SJCRH30 (cell line): ENCODE measurements at regions not wholly inside any gene's neighbourhood (a gene's known extent, or its start where the extent isn't known, plus 50 kb on each side); places are given as distances from the start of the nearest gene placed in this dataset.
A peak's percentile ranks its signal among the peaks of the same experiment; 100 is the strongest.

Experiments used
- DNase-seq, 2 experiments: peaks; one replicate each; pipeline ENCODE4 v3.0.0-alpha.2; 2015 to 2020
- H3K27ac ChIP-seq: fragments of 250-450 bp; sonication (Bioruptor Pico); 2 replicates; pipeline ENCODE4 v1.5.1; 2020; ENCODE audit warnings: mild to moderate bottlenecking, moderate library complexity
- H3K27me3 ChIP-seq: fragments of 250-450 bp; sonication (Bioruptor Pico); 2 replicates; pipeline ENCODE4 v1.5.1; 2020; ENCODE audit warnings: mild to moderate bottlenecking, moderate library complexity
- H3K36me3 ChIP-seq: fragments of 250-450 bp; sonication (Bioruptor Pico); 2 replicates; pipeline ENCODE4 v1.5.1; 2020; ENCODE audit warnings: mild to moderate bottlenecking, moderate library complexity
- H3K4me1 ChIP-seq: fragments of 250-450 bp; sonication (Bioruptor Pico); 2 replicates; pipeline ENCODE4 v1.5.1; 2020; ENCODE audit warnings: mild to moderate bottlenecking, moderate library complexity
- H3K4me3 ChIP-seq: fragments of 250-450 bp; sonication (Bioruptor Pico); 2 replicates; pipeline ENCODE4 v1.5.1; 2020; ENCODE audit warnings: mild to moderate bottlenecking, moderate library complexity
- H3K9me3 ChIP-seq: fragments of 250-450 bp; sonication (Bioruptor Pico); replicated peaks from 2 replicates; pipeline ENCODE4 v1.5.1; 2020; ENCODE audit warnings: mild to moderate bottlenecking, moderate library complexity

- H3K9me3 ChIP-seq, result no peaks in the 10 kb centered on the region
- H3K27ac ChIP-seq, result no peak overlapping the region
- no peak overlapping the region for H3K4me3 ChIP-seq
- DNase-seq, result no peak
- no peaks in the 10 kb centered on the region for H3K4me1 ChIP-seq
- H3K36me3 ChIP-seq, result no peaks in the 10 kb centered on the region
- no peaks in the 10 kb centered on the region for H3K27me3 ChIP-seq
Observed at GRCh38 chr16:87067836-87068761, 249.1 kb downstream of the C16orf95 start.

- Histone ChIP-seq H3K4me1 (no peaks in the 10 kb centered on the region), H3K4me3 (no peak overlapping the region), H3K9me3 (no peaks in the 10 kb centered on the region), H3K36me3 (no peaks in the 10 kb centered on the region), H3K27me3 (no peaks in the 10 kb centered on the region), H3K27ac (no peak overlapping the region)
- no peak for DNase-seq
Observed at GRCh38 chr16:87068762-87069150, 248.4 kb downstream of the C16orf95 start.

- H3K9me3 ChIP-seq, result no peaks in the 10 kb centered on the region
- no peaks in the 10 kb centered on the region for H3K36me3 ChIP-seq
- H3K27ac ChIP-seq, result no peak overlapping the region
- no peaks in the 10 kb centered on the region for H3K4me1 ChIP-seq
- no peak for DNase-seq
- no peak overlapping the region for H3K4me3 ChIP-seq
- no peaks in the 10 kb centered on the region for H3K27me3 ChIP-seq
Observed at GRCh38 chr16:87070657-87071056, 246.5 kb downstream of the C16orf95 start.

GRCh38 chr16:87072101-87072500 is 245.1 kb downstream of the C16orf95 start:
- Histone ChIP-seq H3K27me3 (no peaks in the 10 kb centered on the region), H3K9me3 (no peaks in the 10 kb centered on the region), H3K4me3 (no peak overlapping the region), H3K36me3 (no peaks in the 10 kb centered on the region), H3K4me1 (0 out of 2 replicates have a peak, but pooled peaks cover 2% of the 10 kb centered on the region), H3K27ac (no peak overlapping the region)
- no peak for DNase-seq

- Histone ChIP-seq H3K27me3 (no peaks in the 10 kb centered on the region), H3K36me3 (no peaks in the 10 kb centered on the region), H3K9me3 (no peaks in the 10 kb centered on the region), H3K4me3 (no peak overlapping the region), H3K27ac (no peak overlapping the region), H3K4me1 (0 out of 2 replicates have a peak, but pooled peaks cover 2% of the 10 kb centered on the region)
- DNase-seq, result no peak
Observed at GRCh38 chr16:87074641-87075318, 242.4 kb downstream of the C16orf95 start.

GRCh38 chr16:87075319-87075860 is 241.8 kb downstream of the C16orf95 start:
- Histone ChIP-seq H3K27ac (no peak overlapping the region), H3K4me1 (0 out of 2 replicates have a peak, but pooled peaks cover 2% of the 10 kb centered on the region), H3K4me3 (no peak overlapping the region), H3K27me3 (no peaks in the 10 kb centered on the region), H3K36me3 (no peaks in the 10 kb centered on the region), H3K9me3 (no peaks in the 10 kb centered on the region)
- DNase-seq, result no peak

GRCh38 chr16:87076331-87076949 is 240.8 kb downstream of the C16orf95 start:
- Histone ChIP-seq H3K9me3 (no peaks in the 10 kb centered on the region), H3K4me3 (no peak overlapping the region), H3K27ac (no peak overlapping the region), H3K4me1 (0 out of 2 replicates have a peak, but pooled peaks cover 2% of the 10 kb centered on the region), H3K36me3 (no peaks in the 10 kb centered on the region), H3K27me3 (no peaks in the 10 kb centered on the region)
- DNase-seq, result no peak

- Histone ChIP-seq H3K36me3 (no peaks in the 10 kb centered on the region), H3K27ac (no peak overlapping the region), H3K4me3 (no peak overlapping the region), H3K27me3 (no peaks in the 10 kb centered on the region), H3K9me3 (no peaks in the 10 kb centered on the region), H3K4me1 (0 out of 2 replicates have a peak, but pooled peaks cover 2% of the 10 kb centered on the region)
- DNase-seq, result peak; percentile 78 to 79
Observed at GRCh38 chr16:87076950-87077749, 240.0 kb downstream of the C16orf95 start.

- H3K4me1 ChIP-seq, result 0 out of 2 replicates have a peak, but pooled peaks cover 2% of the 10 kb centered on the region
Observed at GRCh38 chr16:87077750-87078127, 239.5 kb downstream of the C16orf95 start.

GRCh38 chr16:87080571-87081167 is 236.5 kb downstream of the C16orf95 start:
- Histone ChIP-seq H3K9me3 (no peaks in the 10 kb centered on the region), H3K4me1 (0 out of 2 replicates have a peak, but pooled peaks cover 2% of the 10 kb centered on the region), H3K4me3 (no peak overlapping the region), H3K27ac (no peak overlapping the region), H3K36me3 (no peaks in the 10 kb centered on the region), H3K27me3 (no peaks in the 10 kb centered on the region)
- no peak for DNase-seq

More at GRCh38 chr16:87077750-87078127, 239.5 kb downstream of the C16orf95 start:
- Histone ChIP-seq H3K27me3 (no peaks in the 10 kb centered on the region), H3K9me3 (no peaks in the 10 kb centered on the region), H3K27ac (no peak overlapping the region), H3K36me3 (no peaks in the 10 kb centered on the region), H3K4me3 (no peak overlapping the region)
- no peak for DNase-seq

GRCh38 chr16:87085441-87085840 is 231.8 kb downstream of the C16orf95 start:
- H3K36me3 ChIP-seq, result no peaks in the 10 kb centered on the region
- H3K27me3 ChIP-seq, result no peaks in the 10 kb centered on the region

GRCh38 chr16:87086156-87086555 is 231.0 kb downstream of the C16orf95 start:
- Histone ChIP-seq H3K4me1 (no peaks in the 10 kb centered on the region), H3K9me3 (no peaks in the 10 kb centered on the region), H3K4me3 (no peak overlapping the region), H3K27ac (no peak overlapping the region), H3K36me3 (no peaks in the 10 kb centered on the region), H3K27me3 (no peaks in the 10 kb centered on the region)
- no peak for DNase-seq

More at GRCh38 chr16:87085441-87085840, 231.8 kb downstream of the C16orf95 start:
- Histone ChIP-seq H3K27ac (no peak overlapping the region), H3K4me3 (no peak overlapping the region), H3K4me1 (no peaks in the 10 kb centered on the region), H3K9me3 (no peaks in the 10 kb centered on the region)
- DNase-seq, result no peak

- no peak for DNase-seq
- H3K36me3 ChIP-seq, result no peaks in the 10 kb centered on the region
- H3K27ac ChIP-seq, result no peak overlapping the region
- no peaks in the 10 kb centered on the region for H3K4me1 ChIP-seq
- H3K9me3 ChIP-seq, result no peaks in the 10 kb centered on the region
- no peak overlapping the region for H3K4me3 ChIP-seq
- no peaks in the 10 kb centered on the region for H3K27me3 ChIP-seq
Observed at GRCh38 chr16:87086575-87086974, 230.6 kb downstream of the C16orf95 start.

- no peak overlapping the region for H3K27ac ChIP-seq
- DNase-seq, result no peak
- no peaks in the 10 kb centered on the region for H3K27me3 ChIP-seq
- H3K9me3 ChIP-seq, result no peaks in the 10 kb centered on the region
- H3K4me1 ChIP-seq, result no peaks in the 10 kb centered on the region
- no peaks in the 10 kb centered on the region for H3K36me3 ChIP-seq
- H3K4me3 ChIP-seq, result no peak overlapping the region
Observed at GRCh38 chr16:87092958-87093357, 224.2 kb downstream of the C16orf95 start.
